ENCODE measurements at regions not wholly inside any gene's neighbourhood (a gene's known extent, or its start where the extent isn't known, plus 50 kb on each side); places are given as distances from the start of the nearest gene placed in this dataset.

DNA sequence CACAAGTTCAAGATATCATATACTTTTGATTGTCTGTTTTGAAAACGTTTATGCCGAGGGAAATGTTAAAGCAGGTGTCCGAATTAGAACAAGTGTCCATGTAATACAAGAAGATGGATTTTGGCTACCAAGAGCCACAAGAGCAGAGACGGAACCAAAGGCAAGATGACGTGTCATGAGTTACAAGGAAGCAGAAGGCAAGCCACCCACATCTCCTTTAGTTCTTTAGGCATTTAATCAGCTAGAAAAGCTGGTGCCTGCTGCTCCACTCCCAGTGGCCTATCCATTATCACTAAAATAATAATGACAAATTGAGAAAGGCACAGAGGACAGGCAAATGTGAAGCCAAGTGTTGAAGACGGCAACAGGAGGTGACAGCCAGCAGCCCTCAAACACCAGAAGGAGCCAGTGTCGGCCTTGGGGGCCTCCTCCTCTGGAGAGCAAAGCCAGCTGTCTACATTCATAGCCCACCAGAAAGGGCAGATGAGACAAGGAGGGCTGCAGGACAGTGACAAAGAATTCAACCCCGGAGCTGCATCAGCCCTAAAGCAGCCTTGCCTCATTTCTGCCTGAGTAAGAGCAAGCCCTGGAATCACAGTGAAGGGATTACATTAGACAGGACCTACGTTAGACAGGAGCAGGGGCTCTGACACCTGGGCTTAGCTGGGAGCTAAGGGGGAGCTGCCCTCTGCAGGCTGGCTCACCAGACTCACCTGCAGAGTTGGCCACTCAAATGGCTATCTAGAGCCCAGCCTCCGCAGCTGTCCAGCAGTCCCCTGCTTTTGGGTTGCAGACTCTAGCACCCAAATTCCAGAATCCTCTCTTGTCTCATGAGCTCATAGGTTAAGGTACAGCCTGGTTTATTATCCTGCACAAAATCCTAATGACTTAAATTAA lies 569.9 kb downstream of the UQCRFS1 start:
- no peaks in the 10 kb centered on the region for H3K4me1 ChIP-seq
- WGBS, 5 donors = 70 to 83% (median 79%) methylated on average over 10 of the region's 10 CpGs
- H3K4me3 ChIP-seq = no peak overlapping the region
- no peak overlapping the region for H3K27ac ChIP-seq
- H3K27me3 ChIP-seq (replicated peaks in 1 of 7) = no peaks in the 10 kb centered on the region
- no peak for DNase-seq
- no peaks in the 10 kb centered on the region for H3K9me3 ChIP-seq
- intact Hi-C loops (cut with DNase I; ENCODE audit: low total_unique reads) = no loop called here
- TF ChIP-seq POLR2A (IDR thresholded peaks at IDR 0.05) (no peak), POLR2AphosphoS5 (IDR thresholded peaks at IDR 0.05) (no peak)
- TF ChIP-seq, protein P1, sequence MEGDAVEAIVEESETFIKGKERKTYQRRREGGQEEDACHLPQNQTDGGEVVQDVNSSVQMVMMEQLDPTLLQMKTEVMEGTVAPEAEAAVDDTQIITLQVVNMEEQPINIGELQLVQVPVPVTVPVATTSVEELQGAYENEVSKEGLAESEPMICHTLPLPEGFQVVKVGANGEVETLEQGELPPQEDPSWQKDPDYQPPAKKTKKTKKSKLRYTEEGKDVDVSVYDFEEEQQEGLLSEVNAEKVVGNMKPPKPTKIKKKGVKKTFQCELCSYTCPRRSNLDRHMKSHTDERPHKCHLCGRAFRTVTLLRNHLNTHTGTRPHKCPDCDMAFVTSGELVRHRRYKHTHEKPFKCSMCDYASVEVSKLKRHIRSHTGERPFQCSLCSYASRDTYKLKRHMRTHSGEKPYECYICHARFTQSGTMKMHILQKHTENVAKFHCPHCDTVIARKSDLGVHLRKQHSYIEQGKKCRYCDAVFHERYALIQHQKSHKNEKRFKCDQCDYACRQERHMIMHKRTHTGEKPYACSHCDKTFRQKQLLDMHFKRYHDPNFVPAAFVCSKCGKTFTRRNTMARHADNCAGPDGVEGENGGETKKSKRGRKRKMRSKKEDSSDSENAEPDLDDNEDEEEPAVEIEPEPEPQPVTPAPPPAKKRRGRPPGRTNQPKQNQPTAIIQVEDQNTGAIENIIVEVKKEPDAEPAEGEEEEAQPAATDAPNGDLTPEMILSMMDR (IDR thresholded peaks at IDR 0.05 in 8 of 11, conservative IDR thresholded peaks at IDR 0.05 in 3 of 11) = no peak
- no peaks in the 10 kb centered on the region for H3K36me3 ChIP-seq

DNA sequence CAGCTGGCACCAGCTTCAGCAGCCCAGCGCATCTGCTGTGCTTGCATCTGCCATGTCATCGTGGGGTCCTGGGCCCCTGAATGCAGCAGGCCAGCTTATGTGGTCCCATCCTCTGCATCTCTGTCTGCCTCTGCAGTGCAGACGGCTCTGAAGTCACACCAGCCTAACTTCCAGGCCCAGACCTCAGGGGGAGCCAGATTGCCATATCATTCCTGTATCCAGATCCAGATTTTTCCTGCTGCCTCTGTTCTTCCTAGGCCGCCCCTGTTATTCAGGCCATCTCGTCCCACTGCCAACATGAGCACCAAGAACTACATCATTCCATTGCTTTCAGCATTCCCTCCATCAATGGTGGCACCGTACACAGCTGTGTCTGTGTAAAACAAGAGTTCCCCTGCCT lies 571.6 kb downstream of the UQCRFS1 start:
- Histone ChIP-seq H3K4me1 (no peaks in the 10 kb centered on the region), H3K27ac (no peak overlapping the region), H3K36me3 (no peaks in the 10 kb centered on the region), H3K27me3 (replicated peaks in 1 of 7) (no peaks in the 10 kb centered on the region), H3K4me3 (no peak overlapping the region), H3K9me3 (no peaks in the 10 kb centered on the region)
- no peak for DNase-seq
- intact Hi-C loops (cut with DNase I; ENCODE audit: low total_unique reads) = no loop called here
- TF ChIP-seq POLR2A (IDR thresholded peaks at IDR 0.05) = no peak
- TF ChIP-seq, protein P1 (IDR thresholded peaks at IDR 0.05 in 8 of 11, conservative IDR thresholded peaks at IDR 0.05 in 3 of 11) = no peak
- TF ChIP-seq POLR2AphosphoS5 (IDR thresholded peaks at IDR 0.05) = no peak
- WGBS, 5 donors = 78 to 85% (median 82%) methylated on average over 5 to 6 of the region's 6 CpGs

DNA sequence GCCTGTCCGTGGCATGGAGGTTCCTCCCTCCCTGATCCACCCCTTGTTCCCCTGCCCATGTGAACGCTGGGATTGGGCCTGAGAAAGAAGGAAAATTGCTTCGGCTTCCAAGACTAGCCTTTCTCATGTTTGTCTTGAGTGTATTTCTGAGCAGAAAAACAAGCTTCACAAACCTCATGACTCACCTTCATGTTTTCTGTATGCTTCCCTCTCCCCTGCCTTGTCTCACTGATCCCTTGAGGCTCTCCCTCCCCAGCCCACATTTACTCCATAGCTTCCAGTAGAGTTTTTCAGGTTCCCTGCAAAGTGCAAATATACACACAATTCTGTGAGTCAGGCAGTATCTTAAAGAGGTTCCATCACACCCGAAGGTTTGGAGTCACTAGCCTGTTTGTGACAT lies 572.4 kb downstream of the UQCRFS1 start:
- Histone ChIP-seq H3K27me3 (replicated peaks in 1 of 7) (no peaks in the 10 kb centered on the region), H3K36me3 (no peaks in the 10 kb centered on the region), H3K9me3 (no peaks in the 10 kb centered on the region), H3K4me1 (no peaks in the 10 kb centered on the region), H3K27ac (no peak overlapping the region), H3K4me3 (no peak overlapping the region)
- TF ChIP-seq POLR2A (IDR thresholded peaks at IDR 0.05) (no peak), POLR2AphosphoS5 (IDR thresholded peaks at IDR 0.05) (no peak)
- TF ChIP-seq, protein P1 (IDR thresholded peaks at IDR 0.05 in 8 of 11, conservative IDR thresholded peaks at IDR 0.05 in 3 of 11) = no peak
- 75 to 89% (median 82%) methylated on average over 4 of the region's 4 CpGs for WGBS, 5 donors
- no peak for DNase-seq
- intact Hi-C loops (cut with DNase I; ENCODE audit: low total_unique reads) = no loop called here

GRCh38 chr19:28638445-28638844 lies 574.5 kb downstream of the UQCRFS1 start:
- Histone ChIP-seq H3K4me1 (no peaks in the 10 kb centered on the region), H3K9me3 (peaks cover 0 to 18% (median 4%) of the 10 kb centered on the region in 8 donors), H3K36me3 (no peaks in the 10 kb centered on the region), H3K4me3 (no peak overlapping the region), H3K27me3 (replicated peaks in 1 of 7) (no peaks in the 10 kb centered on the region), H3K27ac (no peak overlapping the region)
- intact Hi-C loops (cut with DNase I; ENCODE audit: low total_unique reads) = no loop called here
- TF ChIP-seq, protein P1 (IDR thresholded peaks at IDR 0.05 in 8 of 11, conservative IDR thresholded peaks at IDR 0.05 in 3 of 11) = no peak
- TF ChIP-seq POLR2A (IDR thresholded peaks at IDR 0.05) (no peak), POLR2AphosphoS5 (IDR thresholded peaks at IDR 0.05) (no peak)
- DNase-seq = no peak
- 75 to 86% (median 84%) methylated on average over 4 of the region's 4 CpGs for WGBS, 5 donors

All from spleen (tissue), 11 donors.